ENCODE measurements at regions not wholly inside any gene's neighbourhood (a gene's known extent, or its start where the extent isn't known, plus 50 kb on each side); places are given as distances from the start of the nearest gene placed in this dataset.

DNA sequence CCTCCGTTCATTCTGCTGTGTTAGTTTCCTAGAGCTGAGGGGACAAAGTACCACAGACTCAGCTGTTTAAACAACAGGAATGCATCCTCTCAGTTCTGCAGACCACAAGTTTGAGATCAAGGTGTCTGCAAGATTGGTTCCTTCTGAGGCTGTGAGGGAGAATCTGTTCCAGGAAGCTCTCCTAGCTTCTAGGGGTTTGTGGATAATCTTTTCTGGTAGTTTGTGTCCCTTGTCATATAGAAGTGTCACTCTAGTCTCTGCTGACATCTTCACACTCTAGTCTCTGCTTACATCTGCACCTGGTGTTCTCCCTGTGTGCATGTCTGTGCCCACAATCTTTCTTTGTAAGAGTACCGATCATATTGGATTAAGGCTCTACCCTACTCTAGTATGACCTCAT is 581.8 kb downstream of the RNF144A start:
- TF ChIP-seq, protein P1, sequence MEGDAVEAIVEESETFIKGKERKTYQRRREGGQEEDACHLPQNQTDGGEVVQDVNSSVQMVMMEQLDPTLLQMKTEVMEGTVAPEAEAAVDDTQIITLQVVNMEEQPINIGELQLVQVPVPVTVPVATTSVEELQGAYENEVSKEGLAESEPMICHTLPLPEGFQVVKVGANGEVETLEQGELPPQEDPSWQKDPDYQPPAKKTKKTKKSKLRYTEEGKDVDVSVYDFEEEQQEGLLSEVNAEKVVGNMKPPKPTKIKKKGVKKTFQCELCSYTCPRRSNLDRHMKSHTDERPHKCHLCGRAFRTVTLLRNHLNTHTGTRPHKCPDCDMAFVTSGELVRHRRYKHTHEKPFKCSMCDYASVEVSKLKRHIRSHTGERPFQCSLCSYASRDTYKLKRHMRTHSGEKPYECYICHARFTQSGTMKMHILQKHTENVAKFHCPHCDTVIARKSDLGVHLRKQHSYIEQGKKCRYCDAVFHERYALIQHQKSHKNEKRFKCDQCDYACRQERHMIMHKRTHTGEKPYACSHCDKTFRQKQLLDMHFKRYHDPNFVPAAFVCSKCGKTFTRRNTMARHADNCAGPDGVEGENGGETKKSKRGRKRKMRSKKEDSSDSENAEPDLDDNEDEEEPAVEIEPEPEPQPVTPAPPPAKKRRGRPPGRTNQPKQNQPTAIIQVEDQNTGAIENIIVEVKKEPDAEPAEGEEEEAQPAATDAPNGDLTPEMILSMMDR (IDR thresholded peaks at IDR 0.05; ENCODE audit: low read length, missing control alignments), result no peak
- no peak overlapping the region for H3K4me3 ChIP-seq (replicated peaks; ENCODE audit: low read depth, low read length)
- no peak for DNase-seq (ENCODE audit: low read depth)

DNA sequence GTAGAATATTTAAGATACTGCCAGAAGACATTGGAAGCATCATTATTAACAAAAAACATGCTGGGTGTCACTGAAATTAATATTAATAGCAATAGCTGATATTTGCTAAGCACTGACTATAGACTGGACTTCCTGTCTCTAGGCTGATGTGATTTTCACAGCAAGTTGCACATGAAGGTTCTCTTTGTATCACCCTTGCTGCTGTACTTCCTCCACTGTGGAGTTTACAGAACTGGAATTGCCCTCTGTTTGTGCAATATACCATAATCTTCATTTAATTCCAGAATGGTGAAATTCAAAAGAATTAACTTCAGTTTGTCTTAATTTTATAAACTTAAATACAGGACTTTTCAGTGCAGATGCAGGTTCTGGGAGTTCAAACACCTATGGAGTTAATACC is 585.1 kb downstream of the RNF144A start:
- TF ChIP-seq, protein P1 (IDR thresholded peaks at IDR 0.05; ENCODE audit: low read length, missing control alignments), result no peak
- H3K4me3 ChIP-seq (replicated peaks; ENCODE audit: low read depth, low read length), result no peak overlapping the region
- DNase-seq (ENCODE audit: low read depth), result no peak

DNA sequence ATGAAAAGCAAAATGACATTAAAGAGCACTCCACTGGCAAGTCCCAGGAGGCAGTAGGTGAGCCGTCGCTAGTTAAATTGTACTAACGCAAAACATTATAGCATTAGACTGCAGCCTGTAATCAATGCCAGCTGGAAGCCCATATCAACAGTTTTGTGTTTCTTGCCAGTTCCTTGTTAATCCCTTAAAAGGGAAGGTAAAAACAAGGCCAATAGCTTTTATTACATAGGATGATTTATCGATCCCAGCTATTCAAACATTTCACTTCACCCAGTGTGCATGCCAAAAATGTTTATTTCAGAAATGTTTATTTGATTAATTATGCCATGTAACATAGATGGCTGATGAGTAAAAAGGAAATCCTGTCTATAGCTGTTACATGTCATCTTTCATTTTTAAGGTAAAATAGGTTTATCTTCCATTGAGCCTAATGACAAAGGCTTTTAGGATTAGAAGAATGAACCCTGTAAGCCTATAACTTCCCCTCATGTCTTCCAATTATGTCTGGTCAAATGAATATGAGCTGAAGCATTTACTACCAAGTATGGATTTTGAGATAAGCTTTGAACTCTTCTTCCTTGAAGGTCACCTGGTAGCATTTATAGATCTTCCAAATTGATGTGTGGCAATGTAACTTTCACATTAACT is 591.2 kb downstream of the RNF144A start:
- TF ChIP-seq, protein P1 (IDR thresholded peaks at IDR 0.05; ENCODE audit: low read length, missing control alignments), result no peak
- DNase-seq (ENCODE audit: low read depth), result no peak

DNA sequence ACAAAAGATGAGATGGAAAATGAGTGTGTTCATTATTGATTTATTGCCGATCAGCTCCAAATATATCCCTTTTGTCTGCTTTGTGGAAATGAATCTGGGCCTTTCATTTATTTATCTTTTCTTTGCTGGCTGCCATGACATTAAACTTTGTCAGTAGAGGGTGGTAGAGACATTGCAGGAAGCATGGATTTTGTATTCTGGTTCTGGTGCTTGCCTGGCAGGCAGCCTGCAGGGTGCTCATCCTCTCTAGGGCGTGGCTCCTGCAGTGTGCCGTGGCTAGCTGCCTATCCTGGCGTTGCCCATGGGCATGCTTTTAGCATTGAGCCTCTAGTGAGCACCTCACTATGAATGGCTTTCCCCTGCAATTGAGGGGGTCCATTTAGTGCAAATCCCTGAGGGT is 593.1 kb downstream of the RNF144A start:
- TF ChIP-seq, protein P1 (IDR thresholded peaks at IDR 0.05; ENCODE audit: low read length, missing control alignments), result no peak
- no peak overlapping the region for H3K4me3 ChIP-seq (replicated peaks; ENCODE audit: low read depth, low read length)
- DNase-seq (ENCODE audit: low read depth), result no peak

More for the DNA sequence above, 591.2 kb downstream of the RNF144A start:
- H3K4me3 ChIP-seq (replicated peaks; ENCODE audit: low read depth, low read length), result no peak overlapping the region

DNA sequence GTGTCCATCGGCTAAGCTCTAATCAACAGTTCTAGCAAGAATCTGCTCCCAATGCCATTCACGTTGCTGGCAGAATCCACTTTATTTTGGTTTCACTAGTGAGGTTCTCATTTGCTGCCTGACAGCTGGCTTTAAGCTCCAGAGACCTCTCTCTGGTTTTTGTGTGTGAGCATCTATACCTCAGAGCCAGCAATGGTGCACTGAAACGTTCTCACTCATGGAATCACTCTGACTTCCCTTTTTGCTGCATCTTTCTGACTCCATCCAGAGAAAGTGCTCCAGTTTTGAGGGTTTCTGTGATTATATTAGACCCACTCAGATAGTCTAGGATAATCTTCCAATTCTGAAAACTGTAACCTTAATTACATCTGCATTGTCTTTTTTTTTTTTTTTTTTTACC is 596.6 kb downstream of the RNF144A start:
- no peak overlapping the region for H3K4me3 ChIP-seq (replicated peaks; ENCODE audit: low read depth, low read length)
- no peak for DNase-seq (ENCODE audit: low read depth)
- TF ChIP-seq, protein P1 (IDR thresholded peaks at IDR 0.05; ENCODE audit: low read length, missing control alignments), result no peak

DNA sequence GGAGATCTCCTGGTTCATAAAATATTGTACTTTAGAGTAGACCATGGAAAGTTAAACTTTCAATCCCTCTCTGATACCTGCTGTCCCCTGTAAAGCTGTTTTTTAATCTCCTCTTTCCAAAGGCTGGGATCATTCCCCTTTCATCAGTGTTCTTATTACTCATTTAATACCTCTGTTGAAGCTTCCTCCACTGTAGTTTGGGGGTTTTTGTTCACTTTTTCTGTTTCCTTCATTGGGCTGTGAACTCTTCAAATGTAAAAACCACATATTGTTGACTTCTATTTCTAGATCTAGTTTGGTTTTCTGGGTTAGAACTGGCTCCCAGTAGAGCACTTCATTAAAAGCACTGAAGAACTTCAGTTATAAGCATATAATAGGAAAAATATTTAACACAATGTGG is 598.1 kb downstream of the RNF144A start:
- H3K4me3 ChIP-seq (replicated peaks; ENCODE audit: low read depth, low read length), result no peak overlapping the region
- no peak for DNase-seq (ENCODE audit: low read depth)
- TF ChIP-seq, protein P1 (IDR thresholded peaks at IDR 0.05; ENCODE audit: low read length, missing control alignments), result no peak

DNA sequence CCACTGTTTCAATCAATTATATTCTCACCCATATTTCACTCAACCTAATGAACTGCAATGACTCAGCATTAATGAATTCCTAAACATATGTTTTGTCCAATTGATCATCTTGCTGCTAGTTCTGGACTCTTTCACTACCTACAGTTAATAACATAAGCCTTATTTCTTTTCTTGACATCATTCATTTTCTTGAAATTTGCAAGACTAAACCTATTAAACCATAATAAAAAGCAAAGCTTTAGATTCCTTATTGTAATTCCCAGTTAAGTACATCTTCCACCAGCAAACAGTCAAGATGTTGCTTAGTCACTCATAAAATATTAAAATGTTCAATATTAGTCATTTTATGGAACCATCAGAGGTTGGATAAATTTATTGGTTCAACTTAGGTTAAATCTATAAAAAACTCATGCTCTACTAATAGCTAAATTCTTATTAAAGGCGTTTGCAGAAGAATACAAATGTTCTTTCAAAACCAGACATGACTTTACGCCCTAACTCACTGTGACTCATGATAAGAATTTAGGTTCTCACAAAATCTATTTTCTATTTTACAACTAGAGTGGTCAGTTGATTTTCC is 599.4 kb downstream of the RNF144A start:
- H3K4me3 ChIP-seq (replicated peaks; ENCODE audit: low read depth, low read length), result no peak overlapping the region
- TF ChIP-seq, protein P1 (IDR thresholded peaks at IDR 0.05; ENCODE audit: low read length, missing control alignments), result no peak
- DNase-seq (ENCODE audit: low read depth), result no peak

All from fibroblast of pulmonary artery (primary cell).